ENCODE measurements at regions not wholly inside any gene's neighbourhood (a gene's known extent, or its start where the extent isn't known, plus 50 kb on each side); places are given as distances from the start of the nearest gene placed in this dataset.
"Not testable (repeated sequence)": the region's sequence is repeated elsewhere in the genome, so short reads cannot be mapped to it uniquely, and the experiment has no call there.

- H3K9me3 Mint-ChIP-seq (ENCODE audit: unreplicated experiment) = no peaks in the 10 kb centered on the region
- BruUV-seq (replicated peaks) = no TSS peak
- no peaks in the 10 kb centered on the region for H3K27me3 Mint-ChIP-seq (ENCODE audit: insufficient read depth, unreplicated experiment)
- CTCF ChIA-PET = no interaction called here
- peaks cover 19% of the 10 kb centered on the region for H3K4me1 Mint-ChIP-seq (ENCODE audit: insufficient read depth, unreplicated experiment)
- H3K36me3 Mint-ChIP-seq (ENCODE audit: insufficient read depth, unreplicated experiment) = peaks cover 5% of the 10 kb centered on the region
- H3K4me3 Mint-ChIP-seq (ENCODE audit: unreplicated experiment) = no peak overlapping the region
- no peak overlapping the region for H3K27ac Mint-ChIP-seq (ENCODE audit: low read depth, unreplicated experiment)
- DNase-seq (ENCODE audit: unreplicated experiment) = no peak
- intact Hi-C loops (cut with micrococcal nuclease) = no loop called here
- POLR2A ChIA-PET = no interaction called here
- TF ChIP-seq CTCF (IDR thresholded peaks at IDR 0.05; ENCODE audit: unreplicated experiment) = no peak
These were observed 362.8 kb downstream of the DMAC1 start for GRCh38 chr9:7436754-7437153.

- intact Hi-C loops (cut with micrococcal nuclease) = no loop called here
- BruUV-seq (replicated peaks) = TSS peak; percentile 37
- H3K27ac Mint-ChIP-seq (ENCODE audit: low read depth, unreplicated experiment) = peak overlapping the region; percentile 29
These were observed 365.9 kb downstream of the DMAC1 start for GRCh38 chr9:7433508-7434292.

GRCh38 chr9:7432989-7433388 lies 366.6 kb downstream of the DMAC1 start:
- ChIA-PET CTCF (interaction anchor here (1.7 kb wide), 1 partner anchor 31 kb away, joined by 8 read pairs; no protein-coding TSS in a partner anchor), POLR2A (no interaction called here)
- intact Hi-C loops (cut with micrococcal nuclease) = no loop called here
- H3K27me3 Mint-ChIP-seq (ENCODE audit: insufficient read depth, unreplicated experiment) = no peaks in the 10 kb centered on the region
- peaks cover 10% of the 10 kb centered on the region for H3K4me1 Mint-ChIP-seq (ENCODE audit: insufficient read depth, unreplicated experiment)
- DNase-seq (ENCODE audit: unreplicated experiment) = peak; percentile 24
- H3K27ac Mint-ChIP-seq (ENCODE audit: low read depth, unreplicated experiment) = no peak overlapping the region
- no TSS peak for BruUV-seq (replicated peaks)
- TF ChIP-seq CTCF (IDR thresholded peaks at IDR 0.05; ENCODE audit: unreplicated experiment) = no peak
- H3K36me3 Mint-ChIP-seq (ENCODE audit: insufficient read depth, unreplicated experiment) = peaks cover 4% of the 10 kb centered on the region
- no peaks in the 10 kb centered on the region for H3K9me3 Mint-ChIP-seq (ENCODE audit: unreplicated experiment)
- no peak overlapping the region for H3K4me3 Mint-ChIP-seq (ENCODE audit: unreplicated experiment)

More at GRCh38 chr9:7433508-7434292, 365.9 kb downstream of the DMAC1 start:
- Mint-ChIP-seq H3K4me3 (ENCODE audit: unreplicated experiment) (no peak overlapping the region), H3K27me3 (ENCODE audit: insufficient read depth, unreplicated experiment) (no peaks in the 10 kb centered on the region), H3K9me3 (ENCODE audit: unreplicated experiment) (no peaks in the 10 kb centered on the region), H3K36me3 (ENCODE audit: insufficient read depth, unreplicated experiment) (peaks cover 4% of the 10 kb centered on the region), H3K4me1 (ENCODE audit: insufficient read depth, unreplicated experiment) (peaks cover 10% of the 10 kb centered on the region)
- ChIA-PET CTCF (interaction anchor here (0.8 kb wide), 1 partner anchor 31 kb away, joined by 3 read pairs; no protein-coding TSS in a partner anchor), POLR2A (no interaction called here)
- TF ChIP-seq CTCF (IDR thresholded peaks at IDR 0.05; ENCODE audit: unreplicated experiment) = no peak
- peak; percentile 86 for DNase-seq (ENCODE audit: unreplicated experiment)

GRCh38 chr9:7417397-7417796 lies 382.2 kb downstream of the DMAC1 start:
- H3K27me3 Mint-ChIP-seq (ENCODE audit: insufficient read depth, unreplicated experiment); BruUV-seq (replicated peaks); intact Hi-C loops (cut with micrococcal nuclease); H3K4me1 Mint-ChIP-seq (ENCODE audit: insufficient read depth, unreplicated experiment); DNase-seq (ENCODE audit: unreplicated experiment); H3K27ac Mint-ChIP-seq (ENCODE audit: low read depth, unreplicated experiment); H3K4me3 Mint-ChIP-seq (ENCODE audit: unreplicated experiment); H3K36me3 Mint-ChIP-seq (ENCODE audit: insufficient read depth, unreplicated experiment); CTCF ChIA-PET; POLR2A ChIA-PET: not testable (repeated sequence)
- peaks cover 13% of the 10 kb centered on the region for H3K9me3 Mint-ChIP-seq (ENCODE audit: unreplicated experiment)
